Cardiac muscle cell (in vitro differentiated cells and primary cell): ENCODE measurements at regions not wholly inside any gene's neighbourhood (a gene's known extent, or its start where the extent isn't known, plus 50 kb on each side); places are given as distances from the start of the nearest gene placed in this dataset.

Experiments
- DNase-seq, 2 donors: peaks; one replicate each; pipeline versions ENCODE4 v3.0.0 to v3.0.0-alpha.2; 2010 to 2017; ENCODE audit warnings: low read depth in 1 of 2, low spot score in 1 of 2
- H3K27ac ChIP-seq: fragments of 200-600 bp; sonication (generic); 2 replicates; pipeline ENCODE4 v1.5.1; 2016
- H3K27me3 ChIP-seq: fragments of 200-600 bp; sonication (generic); 2 replicates; pipeline ENCODE4 v1.6.0; 2016; ENCODE audit warnings: control low read depth
- H3K36me3 ChIP-seq: fragments of 200-600 bp; sonication (generic); 2 replicates; pipeline ENCODE4 v1.5.1; 2016; ENCODE audit warnings: control low read depth
- H3K4me1 ChIP-seq: fragments of 200-600 bp; sonication (generic); 2 replicates; pipeline ENCODE4 v1.8.1; 2017; ENCODE audit warnings: low read depth, mild to moderate bottlenecking, mixed run types
- H3K4me3 ChIP-seq: fragments of 200-600 bp; sonication (generic); 2 replicates; pipeline ENCODE4 v1.5.1; 2016; ENCODE audit warnings: mild to moderate bottlenecking
- H3K9me3 ChIP-seq: fragments of 200-600 bp; sonication (generic); 2 replicates; pipeline ENCODE4 v1.5.1; 2017; ENCODE audit warnings: low read depth, mild to moderate bottlenecking, control low read depth
- CTCF ChIP-seq: IDR thresholded peaks from 2 replicates; pipeline ENCODE4 v1.5.1; 2012; ENCODE audit warnings: low read depth, mild to moderate bottlenecking, low read length

DNA sequence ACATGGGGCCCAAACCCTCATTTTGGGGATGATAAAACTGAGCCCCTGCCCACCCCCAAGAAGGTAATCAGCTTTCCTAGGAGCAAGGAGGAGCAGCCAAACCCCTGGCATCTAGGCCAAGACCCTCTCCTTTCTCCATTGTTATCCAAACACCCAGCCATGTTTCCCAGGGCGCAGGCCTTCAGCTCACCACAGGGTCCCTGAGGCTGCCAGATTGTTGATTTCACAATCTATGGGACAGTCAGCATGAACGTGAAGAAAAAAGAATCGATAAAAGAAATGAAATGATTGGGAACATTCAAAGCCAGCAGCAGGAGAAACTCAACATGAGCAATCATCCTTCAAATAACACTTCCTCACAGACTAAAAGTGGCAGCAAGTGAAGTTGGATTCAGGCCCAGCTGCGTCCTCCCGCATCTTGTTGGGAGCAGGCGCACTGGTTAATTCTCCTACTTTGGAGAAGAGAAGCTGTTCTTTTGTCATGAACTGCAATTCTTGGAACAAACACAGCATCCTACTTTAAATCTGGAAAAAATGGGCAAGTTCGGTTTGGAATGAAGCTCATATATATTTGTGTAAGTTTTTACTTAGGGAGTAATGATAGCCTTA is 241.8 kb upstream of the PRDM1 start:
- TF ChIP-seq CTCF: no peak

DNA sequence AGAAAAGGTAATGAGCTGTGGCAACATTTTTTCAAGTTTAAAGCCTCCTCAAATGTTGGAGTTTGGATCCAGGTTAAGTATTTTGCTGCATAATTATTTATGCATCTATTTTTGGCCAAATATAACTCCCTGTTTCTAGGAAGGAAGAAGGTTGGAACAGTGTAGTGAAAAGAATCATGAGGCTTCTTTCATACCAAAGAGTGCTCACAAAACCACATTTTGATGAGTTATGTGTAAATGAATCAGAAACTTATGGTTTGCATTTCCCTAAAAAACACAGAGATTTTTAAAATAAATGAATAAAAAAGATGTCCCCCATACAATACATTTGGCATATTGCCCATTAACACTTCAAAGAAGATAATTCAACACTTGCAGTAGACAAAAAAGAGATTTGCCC is 246.9 kb upstream of the PRDM1 start:
- TF ChIP-seq CTCF: no peak
- DNase-seq: no peak
- no peak overlapping the region for H3K4me3 ChIP-seq
- H3K27me3 ChIP-seq: no peaks in the 10 kb centered on the region
- H3K36me3 ChIP-seq: no peaks in the 10 kb centered on the region
- H3K27ac ChIP-seq: no peak overlapping the region
- no peaks in the 10 kb centered on the region for H3K9me3 ChIP-seq
- H3K4me1 ChIP-seq: no peaks in the 10 kb centered on the region

More for the DNA sequence above, 241.8 kb upstream of the PRDM1 start:
- H3K4me3 ChIP-seq: no peak overlapping the region
- no peak for DNase-seq
- no peaks in the 10 kb centered on the region for H3K4me1 ChIP-seq
- no peaks in the 10 kb centered on the region for H3K9me3 ChIP-seq
- H3K27me3 ChIP-seq: no peaks in the 10 kb centered on the region
- no peaks in the 10 kb centered on the region for H3K36me3 ChIP-seq
- H3K27ac ChIP-seq: no peak overlapping the region

GRCh38 chr6:105838171-105838570 is 248.0 kb upstream of the PRDM1 start:
- H3K4me1 ChIP-seq: no peaks in the 10 kb centered on the region
- no peak for TF ChIP-seq CTCF
- H3K36me3 ChIP-seq: no peaks in the 10 kb centered on the region
- no peaks in the 10 kb centered on the region for H3K27me3 ChIP-seq
- no peak overlapping the region for H3K4me3 ChIP-seq
- no peaks in the 10 kb centered on the region for H3K9me3 ChIP-seq
- no peak for DNase-seq
- H3K27ac ChIP-seq: no peak overlapping the region

DNA sequence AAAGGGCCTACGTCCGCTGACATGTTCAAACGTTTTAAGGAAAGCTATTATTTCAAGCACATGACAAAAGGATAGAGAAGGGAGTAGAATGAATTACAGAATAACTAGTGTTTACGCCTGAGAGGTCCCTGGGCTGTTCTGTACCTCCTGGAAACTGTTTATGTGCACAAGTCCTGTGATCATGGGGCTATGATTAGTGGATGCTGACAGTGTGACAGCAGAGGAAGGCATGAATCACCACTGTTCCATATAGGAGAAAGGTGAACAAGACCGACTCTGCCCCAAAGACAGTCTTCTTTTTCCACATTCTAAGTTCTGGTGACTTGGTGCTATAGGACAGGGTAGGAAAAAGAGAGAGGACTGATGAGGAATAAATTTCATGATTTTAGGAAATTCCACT is 249.2 kb upstream of the PRDM1 start:
- H3K27me3 ChIP-seq: no peaks in the 10 kb centered on the region
- DNase-seq: no peak
- H3K4me1 ChIP-seq: no peaks in the 10 kb centered on the region
- H3K27ac ChIP-seq: no peak overlapping the region
- TF ChIP-seq CTCF: no peak
- H3K4me3 ChIP-seq: no peak overlapping the region
- H3K9me3 ChIP-seq: no peaks in the 10 kb centered on the region
- H3K36me3 ChIP-seq: no peaks in the 10 kb centered on the region

DNA sequence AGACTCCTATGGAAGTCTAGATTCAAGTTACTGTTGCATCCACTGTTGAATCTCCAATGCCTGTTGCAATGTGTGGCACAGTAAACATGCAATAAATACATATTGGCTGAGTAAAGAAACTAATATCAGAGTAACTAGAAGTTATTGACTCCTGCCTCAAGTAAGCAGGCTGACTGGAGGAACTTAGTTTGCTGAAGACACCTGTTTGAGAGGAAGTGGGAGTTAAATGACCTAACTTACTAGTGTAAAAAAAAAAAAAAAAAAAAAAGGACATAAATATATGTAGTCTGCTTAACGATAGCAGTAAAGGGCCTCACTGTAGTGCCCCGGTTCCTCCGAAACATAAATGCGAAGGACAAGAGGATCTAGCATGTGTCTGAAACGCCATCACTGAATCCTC is 249.8 kb upstream of the PRDM1 start:
- Histone ChIP-seq H3K4me1 (no peaks in the 10 kb centered on the region), H3K27ac (no peak overlapping the region), H3K36me3 (no peaks in the 10 kb centered on the region), H3K9me3 (no peaks in the 10 kb centered on the region), H3K27me3 (no peaks in the 10 kb centered on the region), H3K4me3 (no peak overlapping the region)
- no peak for DNase-seq
- TF ChIP-seq CTCF: no peak

- H3K36me3 ChIP-seq: no peaks in the 10 kb centered on the region
- peak in 1 of 2 donors; percentile 57 for DNase-seq
- TF ChIP-seq CTCF: no peak
- no peak overlapping the region for H3K27ac ChIP-seq
- no peaks in the 10 kb centered on the region for H3K4me1 ChIP-seq
- H3K9me3 ChIP-seq: no peaks in the 10 kb centered on the region
- H3K4me3 ChIP-seq: no peak overlapping the region
- H3K27me3 ChIP-seq: no peaks in the 10 kb centered on the region
Measured at GRCh38 chr6:105835373-105835772, 250.8 kb upstream of the PRDM1 start.
